ENCODE measurements at regions not wholly inside any gene's neighbourhood (a gene's known extent, or its start where the extent isn't known, plus 50 kb on each side); places are given as distances from the start of the nearest gene placed in this dataset.
"Not testable (repeated sequence)": the region's sequence is repeated elsewhere in the genome, so short reads cannot be mapped to it uniquely, and the experiment has no call there.

DNA sequence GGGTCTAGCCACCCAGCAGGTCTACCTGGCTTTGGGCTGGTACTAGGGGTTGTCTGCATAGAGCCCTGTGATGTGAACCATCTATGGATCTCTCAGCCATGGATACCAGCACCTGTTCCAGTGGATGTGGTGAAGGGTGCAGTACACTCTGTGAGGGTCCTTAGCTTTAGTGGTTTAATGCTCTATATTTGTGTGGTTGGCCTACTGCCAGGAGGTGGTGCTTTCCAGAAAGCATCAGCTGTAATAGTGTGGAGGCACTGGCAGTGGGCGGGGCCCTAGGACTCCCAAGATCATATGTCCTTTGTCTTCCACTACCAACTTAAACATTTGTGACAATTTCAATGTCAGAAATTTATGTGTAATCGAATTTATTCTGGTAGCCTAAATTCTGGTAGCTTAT, 1065.1 kb downstream of the RPIA start:
- H3K4me1 Mint-ChIP-seq (ENCODE audit: low read depth); H3K36me3 Mint-ChIP-seq (ENCODE audit: low read depth): not testable (repeated sequence)

DNA sequence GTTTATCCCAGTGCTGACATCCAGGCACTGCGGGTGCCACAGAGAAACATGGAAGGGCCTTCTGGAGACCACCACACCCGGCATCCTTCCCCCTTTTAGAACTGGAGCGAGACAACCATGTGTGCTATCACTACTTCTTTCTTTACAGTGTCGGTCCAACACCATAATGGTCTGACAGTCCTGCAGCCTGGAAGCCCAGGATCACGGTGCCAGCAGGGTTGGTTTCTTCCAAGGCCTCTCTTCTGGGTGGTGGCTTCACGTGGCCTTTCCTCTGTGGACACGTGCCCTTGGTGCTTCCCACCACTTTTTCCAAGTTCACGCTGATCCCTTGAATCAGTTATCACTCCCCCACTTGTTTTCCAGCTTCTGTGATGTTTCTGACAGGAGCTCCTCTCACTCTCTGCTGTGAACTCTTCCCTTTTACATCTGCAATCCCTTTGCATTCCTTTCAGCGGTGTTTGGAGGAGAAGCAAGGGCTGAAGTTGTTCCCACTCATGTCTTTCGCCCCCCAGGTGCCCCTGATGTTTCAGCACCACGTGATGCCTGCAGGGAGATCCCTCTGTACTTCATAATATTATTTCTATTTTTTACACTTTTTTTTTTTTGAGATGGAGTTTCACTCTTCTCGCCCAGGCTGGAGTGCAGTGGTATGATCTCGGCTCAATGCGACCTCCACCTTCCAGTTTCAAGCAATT, 1067.0 kb downstream of the RPIA start:
- H3K4me1 Mint-ChIP-seq (ENCODE audit: low read depth); H3K36me3 Mint-ChIP-seq (ENCODE audit: low read depth); H3K27ac Mint-ChIP-seq; H3K27me3 Mint-ChIP-seq; H3K4me3 Mint-ChIP-seq: not testable (repeated sequence)
- peaks cover 19% of the 10 kb centered on the region for H3K9me3 Mint-ChIP-seq

More for the DNA sequence above, 1065.1 kb downstream of the RPIA start:
- not testable (repeated sequence) for H3K27ac Mint-ChIP-seq, H3K4me3 Mint-ChIP-seq, H3K27me3 Mint-ChIP-seq
- peaks cover 19% of the 10 kb centered on the region for H3K9me3 Mint-ChIP-seq

DNA sequence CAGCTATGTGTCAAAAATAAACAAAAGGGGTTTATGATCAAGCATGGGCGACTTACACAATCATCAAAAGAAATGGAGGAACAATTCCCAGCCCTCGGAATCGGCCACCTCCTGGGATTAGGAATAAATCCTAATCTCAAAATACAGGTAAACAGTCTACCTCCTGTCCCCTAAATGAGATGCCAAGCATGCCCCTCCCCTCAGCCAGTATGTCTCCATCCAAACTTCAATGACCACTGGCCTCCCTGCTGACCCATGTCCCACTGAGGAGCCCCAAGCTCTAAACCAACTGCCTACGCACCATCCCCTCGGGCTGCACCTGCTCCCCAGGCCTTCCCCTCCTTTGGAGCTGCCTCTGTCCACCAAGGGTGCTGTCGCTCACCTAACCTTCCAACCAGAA, 1069.3 kb downstream of the RPIA start:
- H3K4me1 Mint-ChIP-seq (ENCODE audit: low read depth); H3K27ac Mint-ChIP-seq; H3K4me3 Mint-ChIP-seq; H3K36me3 Mint-ChIP-seq (ENCODE audit: low read depth): not testable (repeated sequence)
- Mint-ChIP-seq H3K27me3 (peaks cover 16% of the 10 kb centered on the region), H3K9me3 (peaks cover 19% of the 10 kb centered on the region)

DNA sequence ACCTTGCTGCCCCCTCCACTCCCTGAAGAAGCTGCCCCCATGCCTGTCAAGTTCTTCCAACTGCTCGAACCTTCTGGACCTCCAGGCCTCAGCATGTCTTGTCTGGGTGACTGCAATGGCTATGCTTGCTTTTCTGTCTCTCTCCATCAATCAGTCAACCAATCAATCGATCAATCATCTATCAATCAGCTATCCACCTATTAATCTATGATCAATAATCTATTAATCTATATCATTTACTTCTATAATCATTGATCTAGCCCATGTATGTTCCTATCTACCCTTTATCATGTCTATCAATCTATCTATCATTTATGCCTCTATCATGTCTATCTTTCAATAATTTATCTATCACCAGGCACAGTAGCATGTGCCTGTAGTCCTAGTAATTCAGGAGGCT, 1069.7 kb downstream of the RPIA start:
- H3K4me3 Mint-ChIP-seq; H3K36me3 Mint-ChIP-seq (ENCODE audit: low read depth); H3K27ac Mint-ChIP-seq; H3K4me1 Mint-ChIP-seq (ENCODE audit: low read depth): not testable (repeated sequence)
- Mint-ChIP-seq H3K27me3 (peaks cover 21% of the 10 kb centered on the region), H3K9me3 (peaks cover 18% of the 10 kb centered on the region)

DNA sequence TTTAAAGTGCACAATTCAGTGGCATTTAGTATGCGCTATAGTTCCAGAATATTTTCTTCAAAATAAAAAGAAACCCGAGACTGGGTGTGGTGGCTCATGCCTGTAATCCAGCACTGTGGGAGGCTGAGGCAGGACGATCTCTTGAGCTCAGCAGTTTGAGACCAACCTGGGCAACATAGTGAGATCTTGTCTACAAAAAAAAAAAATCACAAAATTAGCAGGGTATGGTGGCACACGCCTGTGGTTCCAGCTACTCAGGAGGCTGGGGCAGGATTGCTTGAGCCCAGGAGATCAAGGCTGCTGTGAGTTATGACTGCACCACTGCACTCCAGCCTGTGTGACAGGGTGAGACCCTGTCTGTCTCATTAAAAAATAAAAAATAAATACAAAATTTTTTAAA, 1070.4 kb downstream of the RPIA start:
- Mint-ChIP-seq H3K9me3 (peaks cover 16% of the 10 kb centered on the region), H3K27me3 (peaks cover 26% of the 10 kb centered on the region)
- not testable (repeated sequence) for H3K4me3 Mint-ChIP-seq; H3K4me1 Mint-ChIP-seq (ENCODE audit: low read depth); H3K36me3 Mint-ChIP-seq (ENCODE audit: low read depth); H3K27ac Mint-ChIP-seq

DNA sequence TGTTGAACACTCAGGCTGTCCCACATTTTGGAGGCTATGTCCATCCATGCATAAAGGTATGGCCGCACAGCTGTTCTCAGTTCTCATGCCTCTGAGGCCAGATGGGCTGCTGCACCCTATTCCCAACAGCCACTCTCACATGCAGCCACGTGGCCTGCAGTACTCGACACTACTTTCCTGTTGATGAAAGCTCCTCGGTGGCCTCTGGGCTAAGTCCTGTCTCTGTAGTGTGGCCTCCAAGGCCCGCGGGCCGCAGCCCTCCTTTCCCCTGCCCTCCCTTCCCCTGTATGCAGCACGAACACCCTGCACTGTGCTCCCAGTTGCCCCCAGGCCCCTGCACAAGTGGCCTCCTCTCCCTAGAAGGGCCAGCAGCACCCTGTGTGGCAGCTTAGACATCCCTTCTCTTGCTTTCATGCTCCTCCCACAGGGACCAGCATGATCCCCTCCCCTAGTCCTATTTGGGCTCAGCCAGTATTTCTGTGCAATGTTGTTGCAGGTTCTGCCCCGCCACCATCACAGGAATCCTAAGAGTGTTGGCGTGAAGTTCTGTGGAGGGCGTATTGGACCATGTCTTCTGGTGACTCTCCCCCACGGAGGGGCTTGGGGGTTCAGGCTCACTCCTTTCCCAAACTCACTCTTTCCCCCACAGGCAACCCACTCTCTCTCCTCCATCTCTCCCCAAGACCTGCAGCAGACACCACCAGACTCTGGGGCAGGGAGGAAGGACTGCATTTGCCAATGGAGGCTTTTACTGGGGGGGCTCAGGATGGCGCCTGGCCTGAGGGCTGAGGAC, 1071.2 kb downstream of the RPIA start:
- H3K27me3 Mint-ChIP-seq = peaks cover 32% of the 10 kb centered on the region
- H3K4me3 Mint-ChIP-seq = not testable (repeated sequence)

DNA sequence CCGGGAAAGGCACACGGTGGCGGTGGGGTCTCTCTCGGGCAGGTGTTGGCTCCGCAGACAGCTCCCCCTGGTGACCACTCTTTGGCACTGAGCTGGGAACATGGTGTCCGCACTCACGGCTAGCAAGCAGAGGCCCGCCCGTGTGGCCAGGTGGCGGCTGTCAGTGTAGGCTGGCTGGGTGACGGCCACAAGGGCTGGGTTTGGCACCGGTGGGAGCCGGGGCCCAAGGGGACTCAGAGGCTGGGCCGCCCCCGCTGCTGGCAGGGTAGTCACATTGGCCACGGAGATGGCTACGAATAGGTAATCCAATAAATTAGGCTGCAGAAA, 1071.7 kb downstream of the RPIA start:
- Mint-ChIP-seq H3K4me3 (no peak overlapping the region), H3K36me3 (ENCODE audit: low read depth) (peaks cover 3% of the 10 kb centered on the region), H3K9me3 (peaks cover 10% of the 10 kb centered on the region), H3K27me3 (peaks cover 35% of the 10 kb centered on the region), H3K4me1 (ENCODE audit: low read depth) (no peaks in the 10 kb centered on the region), H3K27ac (no peak overlapping the region)

More for the DNA sequence above, 1071.2 kb downstream of the RPIA start:
- H3K9me3 Mint-ChIP-seq = peaks cover 13% of the 10 kb centered on the region
- not testable (repeated sequence) for H3K27ac Mint-ChIP-seq; H3K36me3 Mint-ChIP-seq (ENCODE audit: low read depth); H3K4me1 Mint-ChIP-seq (ENCODE audit: low read depth)

DNA sequence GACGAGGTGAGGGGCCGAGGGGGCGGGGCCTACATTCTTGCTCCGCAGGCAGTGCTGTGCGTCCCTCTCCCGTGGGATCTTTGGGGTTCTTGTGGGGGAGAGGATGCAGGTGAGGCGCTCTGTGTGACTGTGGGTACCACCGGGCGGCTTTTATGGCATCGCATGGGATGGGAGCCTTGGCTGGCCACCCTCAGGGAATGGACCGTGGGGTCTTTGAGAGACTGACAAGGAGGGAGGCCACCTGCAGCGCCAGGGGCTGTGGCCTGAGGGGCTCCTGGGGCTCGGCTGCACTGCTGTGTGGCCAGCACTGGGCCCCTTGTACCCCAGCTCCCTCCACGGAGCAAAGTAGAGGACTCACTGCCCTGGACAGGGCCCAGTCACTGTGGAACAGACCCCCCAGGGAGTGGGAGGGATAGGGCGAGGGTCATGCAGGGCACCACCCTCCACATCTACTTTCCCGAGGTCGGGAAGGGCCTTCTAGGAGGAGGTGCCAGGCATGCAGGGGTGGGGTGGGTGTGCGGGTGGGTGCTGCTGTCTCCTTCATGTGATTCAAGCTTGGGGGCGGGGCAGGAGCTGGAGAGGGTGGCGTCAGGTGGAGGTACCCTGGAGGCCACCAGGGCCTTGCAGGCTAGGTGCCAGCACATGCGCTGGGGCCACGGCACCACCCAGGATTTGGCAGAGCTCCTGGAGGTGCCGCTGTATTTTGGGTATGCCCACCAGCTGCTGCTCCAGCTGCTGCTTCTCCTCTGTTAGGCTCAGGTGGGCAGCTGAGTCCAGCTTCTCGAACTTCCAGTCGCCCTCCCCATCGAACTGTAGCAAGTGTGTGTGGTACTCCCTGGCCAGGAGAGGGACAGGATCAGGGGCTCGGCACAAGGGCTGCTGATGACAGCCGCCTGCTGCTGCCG, 1072.4 kb downstream of the RPIA start:
- H3K27me3 Mint-ChIP-seq = peaks cover 39% of the 10 kb centered on the region
- no peak overlapping the region for H3K4me3 Mint-ChIP-seq
- H3K36me3 Mint-ChIP-seq (ENCODE audit: low read depth) = peaks cover 3% of the 10 kb centered on the region
- no peak overlapping the region for H3K27ac Mint-ChIP-seq
- H3K4me1 Mint-ChIP-seq (ENCODE audit: low read depth) = no peaks in the 10 kb centered on the region
- H3K9me3 Mint-ChIP-seq = peaks cover 10% of the 10 kb centered on the region

DNA sequence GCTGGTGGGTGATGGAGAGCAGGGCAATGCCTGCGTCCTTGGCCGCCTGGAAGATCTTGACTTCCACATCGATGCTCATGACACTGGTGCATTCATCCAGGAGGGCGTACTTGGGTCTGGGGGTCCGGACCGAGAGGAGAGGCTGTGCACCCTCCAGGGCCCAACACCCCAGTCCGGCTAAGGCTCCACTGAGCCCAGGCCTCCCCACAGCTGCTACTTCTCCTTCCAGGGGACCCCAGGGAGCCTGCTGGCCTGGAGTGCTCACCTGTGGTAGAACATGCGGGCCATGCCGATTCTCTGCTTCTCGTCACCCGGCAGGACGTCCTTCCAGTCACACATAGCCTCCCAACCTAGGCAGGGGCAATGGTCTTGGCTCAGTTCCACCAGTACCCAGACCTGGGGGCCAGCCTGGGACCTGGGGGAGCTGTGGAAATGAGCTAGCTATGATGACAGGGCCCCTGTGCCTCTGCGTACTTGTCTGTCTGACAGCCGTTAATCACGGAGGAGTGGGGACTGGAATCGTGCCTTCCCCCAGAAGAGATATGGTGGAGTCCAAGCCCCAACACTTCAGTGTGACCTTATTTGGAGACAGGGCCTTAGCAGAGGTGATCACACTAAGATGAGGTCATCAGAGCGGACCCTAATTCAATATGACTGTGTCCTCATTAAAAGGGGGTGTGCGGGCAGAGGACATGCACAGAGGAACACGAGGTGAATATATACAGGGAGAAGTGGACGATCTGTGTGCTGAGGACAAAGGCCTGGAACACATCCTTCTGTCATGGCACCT, 1073.3 kb downstream of the RPIA start:
- H3K4me3 Mint-ChIP-seq; H3K27ac Mint-ChIP-seq; H3K4me1 Mint-ChIP-seq (ENCODE audit: low read depth); H3K36me3 Mint-ChIP-seq (ENCODE audit: low read depth): not testable (repeated sequence)
- Mint-ChIP-seq H3K9me3 (peaks cover 10% of the 10 kb centered on the region), H3K27me3 (peaks cover 44% of the 10 kb centered on the region)

DNA sequence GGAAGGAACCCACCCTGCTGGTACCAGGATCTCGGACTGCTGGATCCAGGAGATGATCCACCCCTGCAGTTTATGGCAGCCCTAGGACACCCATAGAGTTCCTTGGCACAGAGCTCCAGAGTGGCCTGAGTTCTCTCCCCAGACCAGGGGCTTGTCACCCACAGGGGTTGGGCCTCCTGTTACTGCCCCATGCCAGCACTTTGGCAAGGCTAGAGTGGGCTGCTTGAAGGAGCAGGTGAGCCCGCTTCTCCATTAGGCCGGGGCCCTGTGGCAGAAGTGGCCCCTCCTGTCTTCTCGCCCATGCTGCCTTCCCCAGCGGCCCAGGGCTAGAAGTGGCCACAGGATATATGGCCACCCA, 1073.9 kb downstream of the RPIA start:
- not testable (repeated sequence) for H3K4me1 Mint-ChIP-seq (ENCODE audit: low read depth); H3K36me3 Mint-ChIP-seq (ENCODE audit: low read depth); H3K4me3 Mint-ChIP-seq; H3K27ac Mint-ChIP-seq
- peaks cover 12% of the 10 kb centered on the region for H3K9me3 Mint-ChIP-seq
- H3K27me3 Mint-ChIP-seq = peaks cover 50% of the 10 kb centered on the region

DNA sequence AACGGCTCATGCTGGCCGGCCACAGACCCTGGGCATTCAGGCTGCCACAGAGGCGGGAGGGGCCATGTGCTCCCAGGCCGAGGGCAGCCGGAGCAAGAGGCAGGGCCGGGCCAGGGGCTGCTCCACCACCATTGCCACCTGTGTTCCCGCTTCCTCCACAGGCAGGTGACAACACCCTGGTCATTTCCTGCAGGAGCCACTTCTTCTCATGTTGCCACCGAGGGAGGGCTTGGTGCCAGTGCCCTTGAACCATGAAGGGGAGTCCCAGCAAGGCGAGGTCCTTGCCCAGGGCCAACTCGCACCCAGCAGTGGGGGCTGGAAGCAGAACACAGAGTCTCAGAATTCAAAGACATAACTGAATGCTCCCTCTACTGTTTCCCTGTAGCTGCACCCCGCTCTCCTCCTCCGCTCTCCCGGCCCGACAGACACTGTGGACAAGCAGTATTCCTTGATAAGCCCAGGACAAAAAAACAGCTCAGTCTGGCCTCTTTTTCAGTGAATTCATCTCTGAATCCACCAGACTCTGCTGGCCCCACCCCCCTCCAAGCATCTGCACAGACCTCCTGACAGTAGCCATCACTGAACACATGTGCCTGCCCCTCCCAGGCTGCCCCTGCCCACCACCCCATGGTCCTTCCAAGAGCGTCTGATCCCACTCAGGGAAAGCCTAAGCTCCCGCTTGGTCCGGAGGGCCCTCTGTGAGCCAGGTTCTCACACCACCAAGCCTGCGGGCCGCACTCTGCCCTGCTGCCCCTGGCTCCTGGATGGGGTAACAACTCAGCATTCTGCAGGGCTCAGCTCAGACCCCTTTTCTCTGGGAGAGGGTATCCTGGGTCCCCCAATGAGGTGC, 1074.9 kb downstream of the RPIA start:
- H3K4me3 Mint-ChIP-seq; H3K27ac Mint-ChIP-seq; H3K4me1 Mint-ChIP-seq (ENCODE audit: low read depth); H3K36me3 Mint-ChIP-seq (ENCODE audit: low read depth): not testable (repeated sequence)
- peaks cover 13% of the 10 kb centered on the region for H3K9me3 Mint-ChIP-seq
- H3K27me3 Mint-ChIP-seq = peaks cover 48% of the 10 kb centered on the region

DNA sequence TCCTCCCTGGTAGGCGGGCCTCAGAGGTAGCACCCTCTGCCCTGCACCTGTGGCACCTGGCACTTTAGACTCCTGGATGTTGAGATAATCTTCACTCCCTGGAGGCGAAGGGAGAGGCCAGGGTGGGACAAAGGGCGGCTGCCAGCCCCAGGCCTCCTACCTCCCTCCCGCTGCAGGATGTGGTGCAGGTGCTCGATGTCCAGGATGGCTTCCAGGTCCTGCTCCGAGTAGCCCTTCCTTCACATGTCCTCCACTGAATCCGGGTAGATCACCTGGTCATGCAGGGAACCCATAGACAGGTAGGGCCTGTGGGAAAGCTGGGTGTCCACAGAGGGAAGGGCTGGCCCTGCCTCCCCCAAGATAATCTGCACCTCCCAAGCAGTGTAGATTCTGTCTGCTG, 1075.6 kb downstream of the RPIA start:
- Mint-ChIP-seq H3K27me3 (peaks cover 47% of the 10 kb centered on the region), H3K9me3 (peaks cover 13% of the 10 kb centered on the region)
- not testable (repeated sequence) for H3K4me1 Mint-ChIP-seq (ENCODE audit: low read depth); H3K27ac Mint-ChIP-seq; H3K4me3 Mint-ChIP-seq; H3K36me3 Mint-ChIP-seq (ENCODE audit: low read depth)

DNA sequence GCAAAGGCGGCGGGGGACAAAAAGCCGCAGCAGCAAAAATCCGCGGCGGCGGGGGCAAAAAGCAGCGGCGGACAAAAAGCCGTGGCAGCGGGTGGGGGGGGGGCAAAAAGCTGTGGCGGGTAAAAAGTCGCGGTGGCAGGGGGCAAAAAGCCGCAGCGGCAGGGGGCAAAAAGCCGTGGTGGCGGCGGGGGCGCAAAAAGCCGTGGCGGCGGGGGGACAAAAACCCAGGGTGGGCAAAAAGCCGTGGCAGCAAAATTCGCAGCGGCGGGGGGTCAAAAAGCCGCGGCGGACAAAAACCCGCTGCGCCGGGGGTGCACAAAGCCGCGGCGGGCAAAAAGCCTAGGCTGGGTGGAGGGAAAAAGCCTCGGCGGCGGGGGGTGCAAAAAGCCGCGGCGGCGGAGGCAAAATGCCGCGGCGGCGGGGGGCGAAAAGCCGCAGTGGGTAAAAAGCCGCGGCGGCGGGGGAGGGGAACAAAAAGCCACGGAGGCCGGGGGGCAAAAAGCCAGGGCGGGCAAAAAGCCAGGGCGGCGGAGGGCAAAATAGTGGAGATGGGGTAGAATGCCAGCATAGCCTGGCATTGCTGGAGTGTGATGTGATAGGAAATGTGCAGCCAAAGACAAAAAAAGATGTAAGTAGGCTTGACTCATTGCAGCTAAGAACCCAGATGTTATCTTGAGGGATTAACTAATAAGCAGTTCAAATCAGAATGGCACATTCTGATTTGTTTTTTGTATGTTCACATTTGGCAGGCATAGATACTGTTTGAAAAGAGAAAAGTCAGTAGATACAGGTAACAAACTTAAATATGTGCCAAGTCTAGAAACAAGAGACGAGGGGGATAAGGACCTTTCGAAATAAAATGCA, 1076.3 kb downstream of the RPIA start:
- Mint-ChIP-seq H3K27ac (no peak overlapping the region), H3K4me3 (no peak overlapping the region), H3K4me1 (ENCODE audit: low read depth) (no peaks in the 10 kb centered on the region), H3K9me3 (peaks cover 17% of the 10 kb centered on the region), H3K36me3 (ENCODE audit: low read depth) (peaks cover 3% of the 10 kb centered on the region), H3K27me3 (peaks cover 47% of the 10 kb centered on the region)
